GM18519 (cell line): ENCODE measurements at regions not wholly inside any gene's neighbourhood (a gene's known extent, or its start where the extent isn't known, plus 50 kb on each side); places are given as distances from the start of the nearest gene placed in this dataset.

Experiments used
- ATAC-seq: cut with Tn5 transposase; IDR thresholded peaks from one replicate; pipeline ENCODE4 v1.9.1; 2021; ENCODE audit warnings: mild to moderate bottlenecking, moderate library complexity; ENCODE audit not compliant: unreplicated experiment, low FRiP score

DNA sequence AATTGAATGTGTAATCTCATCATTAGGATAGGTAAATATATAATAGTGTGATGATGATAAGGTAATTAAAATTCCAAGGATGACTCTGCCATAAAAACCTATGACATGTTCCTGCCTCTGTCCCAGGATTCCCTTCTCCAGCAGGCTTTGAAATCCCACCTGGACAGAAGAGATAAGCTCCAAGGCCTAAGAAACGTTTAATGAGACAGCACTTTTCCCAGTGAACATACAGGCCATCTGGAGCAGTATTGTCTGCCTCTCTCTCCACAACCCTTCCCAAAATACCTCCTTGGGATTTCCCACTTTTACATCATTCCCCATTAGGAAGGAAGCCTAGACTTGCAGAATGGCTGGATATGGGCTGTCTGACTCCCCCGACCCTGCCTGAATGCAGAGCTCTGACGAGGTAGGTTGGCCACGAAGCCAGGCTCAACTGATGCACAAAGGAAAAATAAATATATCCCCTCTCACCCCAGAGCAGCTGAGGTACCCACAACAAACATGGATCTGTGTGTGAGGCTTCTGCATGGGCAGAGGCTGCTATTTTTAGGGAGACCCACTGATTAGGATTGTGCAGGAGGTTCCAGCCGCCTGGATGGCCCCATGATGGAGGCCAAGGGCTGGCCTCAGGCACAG lies 71.0 kb downstream of the TMPRSS5 start:
- no peak for ATAC-seq

DNA sequence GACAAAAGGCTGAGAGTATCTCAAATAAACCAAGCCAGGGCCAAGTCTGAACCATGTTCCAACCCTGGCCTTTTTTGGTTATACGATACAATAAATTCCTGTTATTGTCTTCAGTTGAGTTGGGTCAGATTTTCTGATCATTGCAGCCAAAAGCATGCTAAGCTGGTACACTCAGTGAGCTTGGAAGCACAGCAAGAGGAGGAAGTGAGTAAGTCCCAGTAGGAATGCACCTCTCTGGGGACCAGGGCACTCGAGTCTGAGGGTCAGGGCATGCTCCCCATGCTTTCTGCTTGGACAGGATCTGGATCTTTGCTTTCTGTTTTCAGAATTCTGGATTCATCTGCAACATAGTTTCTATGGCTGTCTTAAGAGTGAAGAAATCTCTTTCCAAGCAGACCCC lies 73.1 kb downstream of the TMPRSS5 start:
- ATAC-seq, result no peak

DNA sequence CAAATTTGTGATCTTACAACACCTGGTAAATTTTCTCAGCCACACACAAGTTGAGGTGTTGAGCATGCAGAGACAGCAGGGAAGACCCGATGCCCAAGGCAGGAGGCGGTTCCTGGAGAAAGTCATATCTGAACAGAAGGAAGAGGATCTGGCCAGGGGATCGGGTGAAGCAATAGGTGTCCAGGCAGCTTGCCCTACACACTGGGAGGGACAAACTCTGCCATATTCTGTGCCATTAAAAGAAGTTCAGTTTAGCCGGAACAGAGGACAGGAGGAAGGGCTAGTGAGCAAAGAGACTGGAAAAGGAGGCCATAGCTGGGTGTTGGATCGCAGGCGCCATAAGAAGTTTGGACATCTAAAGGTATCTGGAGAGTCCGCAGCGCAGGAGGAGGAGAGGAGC lies 76.5 kb downstream of the TMPRSS5 start:
- ATAC-seq, result no peak

DNA sequence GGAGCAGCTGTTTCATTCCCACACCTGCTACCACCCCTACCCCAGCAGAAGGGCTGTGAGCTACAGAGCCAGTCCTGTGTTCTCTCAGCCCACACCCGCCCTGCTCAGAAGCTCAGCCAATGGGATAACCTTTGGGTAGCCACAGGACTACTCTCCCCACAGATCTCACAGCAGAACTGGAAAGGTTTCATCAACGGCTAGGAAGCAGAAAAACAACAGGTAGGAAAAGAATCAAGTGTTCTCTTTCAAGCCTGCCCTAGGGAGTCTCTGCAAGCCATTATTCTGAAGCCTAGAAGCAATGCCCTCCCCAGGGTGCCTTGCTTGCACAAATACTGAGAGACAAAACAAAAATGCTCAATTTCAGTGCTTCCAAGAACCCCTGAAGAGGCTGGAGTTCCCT lies 77.2 kb downstream of the TMPRSS5 start:
- no peak for ATAC-seq

DNA sequence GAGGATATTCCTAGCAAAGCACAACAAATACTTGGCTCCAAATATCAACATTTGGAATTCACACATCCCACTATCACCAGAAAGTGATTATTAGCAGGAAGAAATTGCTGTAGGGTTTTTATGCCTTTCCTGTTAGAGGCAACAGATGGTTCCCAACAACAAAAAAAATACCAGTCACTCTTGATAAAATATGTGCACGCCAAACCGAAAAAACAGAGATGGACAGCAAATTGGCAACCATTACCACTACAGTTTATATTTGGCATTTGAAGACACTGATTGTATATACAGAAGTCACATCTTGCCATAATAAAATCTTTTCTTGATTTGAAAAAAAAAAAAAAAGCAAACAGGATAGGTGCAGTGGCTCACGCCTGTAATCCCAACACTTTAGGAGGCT lies 78.2 kb downstream of the TMPRSS5 start:
- no peak for ATAC-seq

DNA sequence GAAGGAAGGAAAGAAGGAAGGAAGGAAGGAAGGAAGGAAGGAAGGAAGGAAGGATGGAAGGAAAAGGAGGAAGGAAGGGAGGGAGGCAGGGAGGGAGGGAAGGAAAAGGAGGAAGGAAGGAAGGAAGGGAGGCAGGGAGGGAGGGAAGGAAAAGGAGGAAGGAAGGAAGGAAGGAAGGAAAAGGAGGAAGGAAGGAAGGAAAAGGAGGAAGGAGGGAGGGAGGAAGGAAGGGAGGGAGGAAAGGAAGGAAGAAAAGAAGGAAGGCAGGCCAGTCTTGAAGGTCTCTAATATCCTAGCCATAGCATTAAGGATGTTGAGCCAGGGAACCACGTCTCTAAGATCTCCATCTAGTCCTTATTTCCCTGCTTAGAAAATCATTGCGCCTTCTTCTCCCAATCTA lies 78.8 kb downstream of the TMPRSS5 start:
- ATAC-seq, result no peak

DNA sequence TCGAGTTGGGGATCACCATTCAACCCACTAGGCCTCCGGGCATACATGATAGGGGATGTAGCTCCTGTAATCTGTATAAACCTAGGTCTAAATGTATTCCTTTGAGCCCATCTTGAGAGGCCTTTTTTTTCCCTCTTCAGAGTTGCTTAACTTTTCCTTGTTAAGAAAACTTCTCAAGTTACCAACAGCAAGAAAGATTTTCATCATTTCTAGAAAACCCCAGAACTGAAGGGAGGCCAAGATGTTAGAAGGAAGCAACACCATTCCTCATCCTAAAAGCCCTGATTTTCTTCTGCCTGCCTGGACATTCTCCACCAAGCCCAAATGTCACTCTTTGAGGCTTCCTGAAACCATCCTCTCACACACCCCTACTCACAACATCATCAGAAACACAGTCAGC lies 79.4 kb downstream of the TMPRSS5 start:
- no peak for ATAC-seq

DNA sequence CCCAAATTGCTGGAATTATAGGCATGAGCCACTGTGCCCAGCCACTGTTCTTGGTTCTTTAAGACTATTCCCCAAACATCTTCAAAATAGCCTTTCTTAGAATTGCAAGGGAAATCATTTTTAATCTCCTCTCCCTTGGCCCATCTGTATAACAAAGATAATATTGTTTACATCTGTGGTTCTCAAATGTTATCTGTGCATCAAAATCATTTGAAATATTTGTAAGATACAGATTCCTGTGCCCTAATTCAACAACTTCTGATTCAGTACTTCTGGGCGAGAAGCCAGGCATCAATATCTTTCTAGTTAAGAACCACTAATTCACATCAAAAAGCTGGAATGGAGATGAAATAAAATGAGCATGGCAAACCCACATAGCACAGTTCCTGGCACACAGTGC lies 83.0 kb downstream of the TMPRSS5 start:
- ATAC-seq, result no peak

DNA sequence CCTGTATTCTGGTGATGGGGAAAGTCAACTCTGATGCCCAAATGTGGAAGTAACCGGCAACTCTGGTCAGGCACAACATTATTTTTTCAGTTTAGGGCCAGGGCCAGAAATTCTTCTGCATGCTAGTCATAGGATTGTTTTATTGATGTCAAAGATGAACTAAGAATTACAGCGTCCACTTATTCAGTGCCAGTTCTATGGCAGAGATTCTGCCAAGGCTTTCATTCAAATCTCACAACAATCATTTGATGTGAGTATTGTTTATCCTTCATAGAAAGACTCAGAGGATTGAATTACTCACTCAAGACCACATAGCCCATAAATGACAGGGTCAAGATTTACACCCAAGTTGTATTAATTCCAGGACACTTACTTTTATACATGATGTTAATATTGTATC lies 87.7 kb downstream of the TMPRSS5 start:
- no peak for ATAC-seq

DNA sequence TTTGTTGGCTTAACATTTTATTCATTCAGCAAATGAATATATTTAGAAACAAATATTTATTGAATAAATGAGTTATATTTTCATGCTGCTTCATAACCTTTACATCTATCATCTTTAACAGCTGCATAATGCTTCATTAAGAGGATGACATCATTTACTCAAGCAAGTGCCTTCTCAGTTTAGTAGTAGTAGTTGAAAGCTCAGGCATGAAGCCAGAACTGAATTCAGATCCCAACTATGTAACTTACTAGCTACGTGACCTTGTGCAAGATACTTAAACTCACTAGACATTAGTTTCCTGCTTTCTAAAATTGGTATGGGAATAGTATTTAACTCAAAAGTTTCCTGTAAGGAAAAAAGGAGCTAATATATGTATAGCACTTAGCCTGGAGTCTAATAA lies 90.3 kb downstream of the TMPRSS5 start:
- no peak for ATAC-seq

DNA sequence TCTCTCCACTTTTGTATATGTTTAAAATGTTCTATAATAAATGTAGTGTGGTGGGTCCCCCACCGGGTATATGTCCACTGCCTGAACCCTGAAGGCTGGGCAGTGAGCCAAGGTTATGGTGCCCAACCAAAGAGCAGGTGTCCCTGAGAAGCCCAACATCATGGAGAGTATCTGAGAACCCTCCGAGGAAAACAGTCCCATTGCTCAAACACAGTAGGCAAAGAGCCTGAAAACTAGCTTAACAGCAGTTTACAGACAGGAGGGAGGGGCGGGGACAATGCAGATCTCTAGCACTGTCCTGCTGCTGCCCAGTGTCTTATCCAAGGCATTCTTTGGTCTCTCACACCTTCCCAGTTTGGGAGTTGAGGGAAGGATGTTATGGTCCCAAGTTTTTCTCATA lies 91.0 kb downstream of the TMPRSS5 start:
- ATAC-seq, result no peak

DNA sequence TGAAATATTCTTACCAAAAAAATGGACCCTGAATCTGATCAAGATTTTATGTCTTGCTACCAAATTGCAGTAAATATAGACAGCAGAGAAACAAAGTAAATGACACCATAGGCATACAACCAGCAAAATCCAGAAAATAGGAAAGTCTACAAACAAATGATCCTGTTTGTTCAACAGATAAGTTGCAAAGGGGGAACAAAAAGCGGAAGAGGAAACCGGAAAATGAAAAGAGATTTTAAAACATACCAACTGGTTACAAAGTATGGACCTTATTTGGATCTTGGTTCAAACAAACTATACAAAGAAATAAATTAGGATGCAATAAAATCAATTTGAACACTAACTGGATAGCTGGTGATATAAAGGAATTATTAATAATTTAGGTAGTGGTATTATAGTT lies 92.0 kb downstream of the TMPRSS5 start:
- no peak for ATAC-seq

DNA sequence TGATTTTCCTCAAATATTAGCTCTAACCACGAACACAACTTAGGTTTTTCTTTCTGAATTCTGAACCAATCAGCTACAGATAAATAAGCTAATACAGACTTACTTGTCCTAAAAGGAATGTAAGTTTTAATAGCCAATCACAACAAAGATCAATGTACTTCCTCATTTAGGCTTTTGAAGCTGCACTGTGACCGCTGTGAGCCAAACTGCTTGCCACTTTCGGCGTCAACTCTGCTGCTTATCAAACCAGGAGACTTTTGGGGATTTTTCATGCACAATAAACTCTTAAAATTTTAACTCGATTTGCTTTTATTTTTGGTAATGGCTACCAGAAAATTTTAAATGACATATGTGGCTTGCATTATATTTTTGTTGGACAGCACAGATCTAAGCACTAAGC lies 92.5 kb downstream of the TMPRSS5 start:
- no peak for ATAC-seq

DNA sequence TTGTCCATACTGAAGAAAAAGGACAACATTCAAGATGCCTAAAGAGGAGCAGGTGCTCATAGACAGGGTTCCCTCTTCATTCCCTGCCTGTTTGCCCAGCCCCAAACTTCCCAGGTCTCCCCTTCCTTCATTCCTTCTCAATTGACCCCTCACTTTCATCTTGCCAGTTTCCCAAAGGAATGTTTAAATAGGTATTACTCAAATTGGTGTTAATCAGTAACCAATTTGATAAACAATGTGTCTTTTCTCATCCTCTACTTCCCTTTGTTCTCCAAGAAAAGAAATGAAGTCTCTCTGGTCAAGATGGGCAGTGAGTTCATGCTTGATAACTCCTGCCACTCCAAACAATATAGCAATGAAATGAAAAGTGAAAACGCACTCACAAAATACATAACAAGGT lies 101.9 kb downstream of the TMPRSS5 start:
- no peak for ATAC-seq

DNA sequence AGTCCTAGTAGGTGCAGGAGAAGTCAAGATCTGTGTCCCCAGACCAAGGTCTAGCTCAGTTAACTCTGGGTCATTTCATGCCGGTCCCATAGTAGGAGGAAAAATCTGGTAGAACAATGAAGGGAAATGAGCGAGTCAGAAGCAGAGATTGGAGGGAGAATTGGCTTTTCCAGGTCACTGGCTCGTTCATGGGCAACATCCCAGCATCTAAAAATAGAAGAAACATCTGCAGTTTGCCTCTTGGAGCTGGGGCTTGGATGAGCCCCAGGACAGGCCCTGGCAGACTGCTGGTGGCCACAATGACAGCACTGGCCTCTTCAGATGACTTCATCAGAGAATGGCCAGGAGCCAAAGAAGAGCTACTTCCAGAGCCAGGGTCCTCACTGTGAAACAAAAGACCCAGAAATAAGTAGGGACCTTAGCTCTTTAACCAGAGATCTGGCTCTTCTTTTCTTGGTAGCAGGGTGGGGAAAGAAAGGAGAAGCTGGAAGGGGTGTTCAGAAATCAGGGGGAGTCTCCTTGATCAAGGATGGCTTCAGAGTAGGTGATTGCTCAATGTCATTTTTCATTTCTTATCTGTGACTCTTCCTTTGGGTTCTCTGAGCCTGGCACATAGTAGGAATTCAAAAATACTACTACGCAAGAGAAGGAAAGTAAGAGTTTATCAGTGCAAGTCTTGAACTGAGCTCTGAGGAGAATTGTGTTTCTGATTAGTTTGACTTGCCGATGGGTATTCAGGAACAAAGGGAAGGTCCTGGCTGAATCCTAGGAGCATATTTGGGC lies 102.6 kb downstream of the TMPRSS5 start:
- ATAC-seq, result no peak

DNA sequence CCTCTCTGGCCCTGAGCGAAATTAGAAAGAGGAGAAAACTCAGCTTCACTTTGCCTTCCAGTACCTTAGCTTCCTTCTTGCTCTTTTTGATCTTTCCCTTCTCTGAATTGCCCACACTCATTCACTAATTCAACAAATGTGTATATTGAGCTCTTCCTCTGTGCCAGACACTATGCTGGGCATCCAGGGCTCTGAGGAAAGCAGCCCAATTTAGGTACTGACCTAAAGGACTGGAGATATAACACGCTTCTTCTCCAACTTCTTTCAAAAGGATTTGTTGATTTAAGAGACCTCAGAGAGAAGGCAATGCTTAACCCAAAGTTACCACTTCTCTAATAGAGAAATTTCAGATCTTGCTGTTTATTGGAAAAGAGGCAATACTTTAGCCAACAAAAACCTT lies 103.6 kb downstream of the TMPRSS5 start:
- ATAC-seq, result no peak

DNA sequence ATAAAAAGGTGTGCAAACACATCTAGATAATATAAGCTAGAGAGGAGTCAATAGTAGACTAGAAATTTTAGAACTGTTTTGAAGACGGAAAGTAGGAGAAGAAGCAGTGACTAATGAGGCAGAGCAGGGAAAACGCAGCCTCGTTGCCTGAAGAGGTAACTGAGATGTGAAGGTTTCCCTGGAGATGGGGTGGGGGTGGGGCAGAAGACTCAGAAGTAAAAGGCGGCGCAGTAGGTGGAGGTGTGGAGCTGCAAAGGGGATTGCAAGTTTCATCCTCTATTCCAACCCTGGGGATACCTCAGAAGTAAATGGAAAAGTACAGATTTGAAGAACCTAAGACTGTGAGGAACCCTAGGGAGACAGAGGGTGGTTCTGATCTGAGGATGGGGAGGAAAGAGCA lies 109.5 kb downstream of the TMPRSS5 start:
- no peak for ATAC-seq

DNA sequence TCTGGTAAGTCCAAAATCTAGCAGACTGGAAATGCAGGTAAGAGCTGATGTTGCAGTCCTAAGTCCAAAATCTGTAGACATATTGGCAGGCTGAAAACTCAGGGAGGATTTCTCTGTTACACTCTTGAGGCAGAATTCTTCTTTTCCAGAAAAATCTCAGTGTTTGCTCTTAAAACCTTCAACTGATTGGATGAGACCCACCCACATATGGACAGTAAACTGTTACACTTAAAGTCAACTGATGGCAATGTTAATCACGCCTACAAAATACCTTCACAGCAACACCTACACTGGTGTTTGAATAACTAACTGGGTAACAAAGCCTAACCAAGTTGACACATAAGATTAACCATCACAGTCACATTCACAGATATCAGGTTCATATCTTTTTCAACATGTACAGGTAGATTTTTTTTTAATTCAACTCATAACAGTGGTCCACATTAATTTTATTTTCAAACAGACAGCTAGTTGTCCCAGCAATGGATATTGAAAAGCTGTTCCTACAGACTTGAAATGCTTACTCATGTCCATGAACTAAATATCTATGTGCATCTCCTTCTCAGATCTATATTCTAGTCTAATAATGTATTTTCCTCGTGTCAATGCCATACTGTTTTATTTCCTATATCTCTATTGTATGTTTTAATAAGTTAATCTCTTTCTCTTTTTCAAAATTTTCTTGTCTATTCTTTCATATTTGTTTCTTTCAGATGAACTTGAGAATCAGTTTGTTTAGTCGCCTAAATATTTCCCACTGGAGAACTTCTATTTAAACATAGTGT lies 110.1 kb downstream of the TMPRSS5 start:
- ATAC-seq, result no peak

DNA sequence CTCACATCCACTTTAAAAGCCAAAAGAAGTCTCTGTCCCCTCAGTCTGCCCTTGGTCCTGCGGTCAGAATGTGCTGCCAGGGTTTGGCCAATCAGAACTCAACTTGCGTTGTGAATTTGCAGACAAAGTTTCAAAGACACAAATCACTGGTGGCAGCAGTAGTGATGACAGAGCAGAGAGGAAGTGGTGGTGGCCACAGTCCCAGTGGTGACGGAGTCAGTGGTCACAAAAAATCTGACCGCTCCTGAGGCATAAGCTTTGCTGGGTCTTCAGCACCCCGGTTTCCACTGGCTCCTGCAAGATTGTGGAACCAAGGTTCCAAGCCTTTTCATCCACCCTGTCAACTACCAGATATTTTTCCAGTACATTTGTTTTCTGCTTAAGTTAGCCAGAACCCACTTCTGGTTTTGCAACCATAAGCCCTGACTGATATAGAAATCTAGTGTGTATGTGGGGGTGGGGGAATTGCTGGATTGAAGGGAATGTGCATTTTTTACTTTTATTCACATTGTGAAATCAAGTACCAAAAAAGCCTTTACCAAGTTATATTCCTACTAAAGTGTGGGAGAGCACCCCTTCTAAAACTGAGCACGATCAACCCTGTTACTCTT lies 112.3 kb downstream of the TMPRSS5 start:
- peak; percentile 92 for ATAC-seq

DNA sequence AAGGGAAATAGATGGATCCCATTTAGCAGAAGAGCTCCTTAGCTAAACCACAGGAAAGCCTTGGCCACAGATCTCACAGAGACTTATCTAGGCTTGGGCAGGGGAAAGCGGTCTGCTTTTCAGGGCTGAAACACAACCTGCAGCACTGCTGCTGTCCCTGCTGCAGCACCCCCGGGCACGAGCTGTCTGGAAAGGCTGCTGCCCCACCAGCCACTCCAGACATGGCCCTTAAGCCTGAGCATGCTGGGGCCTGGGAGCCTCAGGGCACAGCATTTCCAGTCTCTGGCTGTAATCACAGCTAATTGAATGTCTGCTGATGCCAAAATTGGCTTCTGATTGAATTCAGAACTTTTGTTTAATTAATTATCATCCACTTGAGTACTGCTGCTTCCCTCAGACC lies 115.0 kb downstream of the TMPRSS5 start:
- no peak for ATAC-seq

DNA sequence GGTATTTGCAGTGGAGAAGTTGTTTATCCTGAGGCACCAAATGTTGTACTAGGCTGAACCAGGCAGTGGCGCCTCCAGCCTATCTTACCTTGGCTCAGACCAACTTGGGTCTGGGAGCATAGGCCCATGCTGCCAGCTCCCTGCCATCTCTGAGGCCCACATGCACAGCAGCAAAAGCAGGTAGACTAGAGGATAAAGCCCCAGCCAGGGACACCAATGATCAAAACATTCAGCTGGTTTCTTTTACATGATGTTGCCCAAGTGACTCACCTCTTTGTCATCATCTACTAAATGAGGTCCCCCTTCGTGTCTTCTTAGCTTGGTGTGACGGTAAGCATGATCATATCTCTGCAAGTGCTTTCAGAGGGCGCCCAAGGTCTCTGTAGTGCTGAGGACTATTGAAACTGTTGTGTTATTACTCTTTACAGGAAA lies 112.1 kb upstream of the DRD2 start:
- peak; percentile 39 for ATAC-seq
